HG02981 (cell line): ENCODE measurements at regions not wholly inside any gene's neighbourhood (a gene's known extent, or its start where the extent isn't known, plus 50 kb on each side); places are given as distances from the start of the nearest gene placed in this dataset.

Experiments used
- ATAC-seq: cut with Tn5 transposase; IDR thresholded peaks from one replicate; pipeline ENCODE4 v1.9.1; 2021; ENCODE audit warnings: mild to moderate bottlenecking, moderate library complexity; ENCODE audit not compliant: unreplicated experiment

GRCh38 chr3:82054849-82055248, 293.4 kb upstream of the GBE1 start:
- ATAC-seq, result no peak

- ATAC-seq, result no peak
Observed at GRCh38 chr3:82053236-82053635, 291.8 kb upstream of the GBE1 start.

- ATAC-seq, result no peak
Observed at GRCh38 chr3:82050382-82050781, 288.9 kb upstream of the GBE1 start.

- no peak for ATAC-seq
Observed at GRCh38 chr3:82048711-82049110, 287.3 kb upstream of the GBE1 start.

GRCh38 chr3:82044930-82045705, 283.7 kb upstream of the GBE1 start:
- ATAC-seq, result no peak

GRCh38 chr3:82038556-82038955, 277.1 kb upstream of the GBE1 start:
- ATAC-seq, result no peak

- ATAC-seq, result no peak
Observed at GRCh38 chr3:82033186-82033585, 271.7 kb upstream of the GBE1 start.

GRCh38 chr3:82031596-82031995, 270.2 kb upstream of the GBE1 start:
- ATAC-seq, result no peak

- ATAC-seq, result no peak
Observed at GRCh38 chr3:82030916-82031315, 269.5 kb upstream of the GBE1 start.

GRCh38 chr3:82022836-82023235, 261.4 kb upstream of the GBE1 start:
- ATAC-seq, result no peak

- ATAC-seq, result no peak
Observed at GRCh38 chr3:82020282-82020681, 258.8 kb upstream of the GBE1 start.

- ATAC-seq, result no peak
Observed at GRCh38 chr3:82015241-82015640, 253.8 kb upstream of the GBE1 start.

- ATAC-seq, result no peak
Observed at GRCh38 chr3:82012775-82013174, 251.3 kb upstream of the GBE1 start.

GRCh38 chr3:82011336-82011735, 249.9 kb upstream of the GBE1 start:
- no peak for ATAC-seq

GRCh38 chr3:82005266-82005665, 243.8 kb upstream of the GBE1 start:
- no peak for ATAC-seq

GRCh38 chr3:82004266-82004665, 242.8 kb upstream of the GBE1 start:
- no peak for ATAC-seq

- ATAC-seq, result no peak
Observed at GRCh38 chr3:82002986-82003642, 241.7 kb upstream of the GBE1 start.

GRCh38 chr3:82002491-82002890, 241.0 kb upstream of the GBE1 start:
- no peak for ATAC-seq

- ATAC-seq, result no peak
Observed at GRCh38 chr3:82001276-82001923, 240.0 kb upstream of the GBE1 start.

- no peak for ATAC-seq
Observed at GRCh38 chr3:82000773-82001172, 239.3 kb upstream of the GBE1 start.

GRCh38 chr3:82000350-82000749, 238.9 kb upstream of the GBE1 start:
- ATAC-seq, result no peak

- no peak for ATAC-seq
Observed at GRCh38 chr3:81998907-81999306, 237.5 kb upstream of the GBE1 start.
